HCT116 (cell line): ENCODE measurements at regions not wholly inside any gene's neighbourhood (a gene's known extent, or its start where the extent isn't known, plus 50 kb on each side); places are given as distances from the start of the nearest gene placed in this dataset.

Source experiments
- ATAC-seq: fragments of 200-7000 bp; cut with Tn5 transposase; 2 replicates; pipeline ENCODE4 v1.9.1; 2020; ENCODE audit warnings: mild to moderate bottlenecking, moderate library complexity
- BruUV-seq: library from RNA; stranded (reverse); fragments of 400-500 nt; replicated peaks from 2 replicates; lab custom pipeline; 2021; lab: Mats Ljungman, UMichigan
- CTCF ChIA-PET: fragments of 300-600 bp; sonication (Branson Sonifier 250); formaldehyde crosslinking; loops from one replicate; lab custom pipeline; 2021; ENCODE audit warnings: antibody characterized with exemption; lab: Charles Lee
- POLR2A ChIA-PET: fragments of 300-600, 350-600 bp; sonication (Branson Sonifier 250); formaldehyde crosslinking; loops from one replicate; lab custom pipeline; 2021; ENCODE audit warnings: antibody characterized with exemption; lab: Charles Lee
- RAD21 ChIA-PET, 2 experiments: fragments of 300-600 bp; sonication (Branson Sonifier 250); formaldehyde crosslinking; loops; one replicate each; lab custom pipeline; 2023; ENCODE audit warnings: low total read pairs in 2 of 2; ENCODE audit not compliant: uncharacterized antibody in 2 of 2, unreplicated experiment in 2 of 2, low non-redundant PET in 1 of 2; lab: Charles Lee
- DNase-seq: peaks from one replicate; pipeline ENCODE4 v3.0.0-alpha.2; 2010; ENCODE audit warnings: low read depth, low spot score
- H2AFZ ChIP-seq: fragments of 200-600 bp; shearing (Covaris generic), sonication (generic); 2 replicates; pipeline ENCODE4 v1.6.1; 2017; ENCODE audit warnings: low read depth, mixed run types, mixed read lengths, antibody characterized with exemption, low read length; ENCODE audit not compliant: poor library complexity, severe bottlenecking
- H3K27ac ChIP-seq: 2 replicates; pipeline ENCODE4 v1.5.1; 2012; ENCODE audit warnings: low read depth, low read length
- H3K27me3 ChIP-seq: fragments of 200-600 bp; sonication (generic); 2 replicates; pipeline ENCODE4 v1.6.1; 2016; ENCODE audit warnings: mixed run types, low read length, mixed read lengths; ENCODE audit not compliant: insufficient read depth
- H3K36me3 ChIP-seq, 2 experiments: fragments of 200-500 bp in 1 of 2; fragments of 200-600 bp in 1 of 2; sonication (Bioruptor generic) in 1 of 2; sonication (generic) in 1 of 2; 2 replicates each; pipeline versions ENCODE4 v1.5.1 to v1.6.1; 2014 to 2016; ENCODE audit warnings: low read length in 2 of 2, inconsistent platforms in 1 of 2, mixed read lengths in 1 of 2, mixed run types in 1 of 2; ENCODE audit not compliant: insufficient read depth in 2 of 2, control insufficient read depth in 1 of 2
- H3K4me1 ChIP-seq, 2 experiments: fragments of 200-600 bp in 1 of 2; sonication (generic) in 1 of 2; 2 replicates each; pipeline versions ENCODE4 v1.5.1 to v1.6.1; 2012 to 2017; ENCODE audit warnings: low read length in 2 of 2, inconsistent platforms in 1 of 2, mild to moderate bottlenecking in 1 of 2, mixed read lengths in 1 of 2, mixed run types in 1 of 2, moderate library complexity in 1 of 2; ENCODE audit not compliant: insufficient read depth in 2 of 2, control insufficient read depth in 1 of 2
- H3K4me2 ChIP-seq: fragments of 200-600 bp; sonication (generic); 2 replicates; pipeline ENCODE4 v1.6.1; 2017; ENCODE audit warnings: mixed run types, low read length, mixed read lengths
- H3K4me3 ChIP-seq, 2 experiments: fragments of 200-600 bp in 1 of 2; sonication (generic) in 1 of 2; replicated peaks in 1 of 2; 2 replicates each; pipeline ENCODE4 v1.5.1; 2011 to 2016; ENCODE audit warnings: low read length in 2 of 2, control low read depth in 1 of 2, low read depth in 1 of 2, mild to moderate bottlenecking in 1 of 2, mixed read lengths in 1 of 2, mixed run types in 1 of 2
- H3K79me2 ChIP-seq: fragments of 200-600 bp; sonication (generic); 2 replicates; pipeline ENCODE4 v1.6.1; 2017; ENCODE audit warnings: mild to moderate bottlenecking, mixed run types, low read length, moderate library complexity, mixed read lengths; ENCODE audit not compliant: insufficient read depth
- H3K9ac ChIP-seq: fragments of 200-600 bp; sonication (generic); 2 replicates; pipeline ENCODE4 v1.6.1; 2016; ENCODE audit warnings: low read length, mixed read lengths
- H3K9me2 ChIP-seq: fragments of 200-600 bp; sonication (generic), shearing (Covaris generic); 2 replicates; pipeline ENCODE4 v1.6.1; 2017; ENCODE audit warnings: mixed run types, mild to moderate bottlenecking, moderate library complexity; ENCODE audit not compliant: insufficient read depth
- H3K9me3 ChIP-seq, 2 experiments: fragments of 200-500 bp in 1 of 2; fragments of 200-600 bp in 1 of 2; sonication (Bioruptor generic) in 1 of 2; sonication (generic) in 1 of 2; 2 replicates each; pipeline ENCODE4 v1.6.1; 2014 to 2017; ENCODE audit warnings: low read length in 2 of 2, mixed read lengths in 2 of 2, inconsistent platforms in 1 of 2, low read depth in 1 of 2, mild to moderate bottlenecking in 1 of 2, mixed run types in 1 of 2, moderate library complexity in 1 of 2; ENCODE audit not compliant: control insufficient read depth in 1 of 2, insufficient read depth in 1 of 2
- H4K20me1 ChIP-seq: fragments of 200-600 bp; sonication (generic), shearing (Covaris generic); 2 replicates; pipeline ENCODE4 v1.6.1; 2017; ENCODE audit warnings: mixed run types, mild to moderate bottlenecking, moderate library complexity; ENCODE audit not compliant: insufficient read depth
- CBX3 ChIP-seq: IDR thresholded peaks from 2 replicates; pipeline ENCODE4 v1.6.1; 2012; ENCODE audit warnings: low read depth
- CEBPB ChIP-seq: IDR thresholded peaks from 2 replicates; pipeline ENCODE4 v1.6.1; 2012; ENCODE audit warnings: low read depth
- CTCF ChIP-seq, 3 experiments: fragments of 200-600 bp in 1 of 3; sonication (generic) in 1 of 3; IDR thresholded peaks in 2 of 3; conservative IDR thresholded peaks in 1 of 3; 2 replicates each; pipeline ENCODE4 v1.5.1; 2012 to 2017; ENCODE audit warnings: low read depth in 2 of 3, low read length in 2 of 3, antibody characterized with exemption in 1 of 3, borderline replicate concordance in 1 of 3, control low read depth in 1 of 3, mild to moderate bottlenecking in 1 of 3, mixed read lengths in 1 of 3, mixed run types in 1 of 3, moderate library complexity in 1 of 3; ENCODE audit not compliant: insufficient read depth in 1 of 3
- EGR1 ChIP-seq: IDR thresholded peaks from 2 replicates; pipeline ENCODE4 v1.6.1; 2012; ENCODE audit warnings: low read depth
- ELF1 ChIP-seq: IDR thresholded peaks from 2 replicates; pipeline ENCODE4 v1.6.1; 2012; ENCODE audit warnings: low read depth, borderline replicate concordance
- EZH2phosphoT487 ChIP-seq: fragments of 200-600 bp; IDR thresholded peaks from 2 replicates; pipeline ENCODE4 v1.6.1; 2018; ENCODE audit warnings: antibody characterized with exemption, borderline replicate concordance
- JUND ChIP-seq: IDR thresholded peaks from 2 replicates; pipeline ENCODE4 v1.6.1; 2012
- MAX ChIP-seq: IDR thresholded peaks from 2 replicates; pipeline ENCODE4 v1.6.1; 2012
- POLR2AphosphoS5 ChIP-seq: IDR thresholded peaks from 2 replicates; pipeline ENCODE4 v1.6.1; 2011; ENCODE audit warnings: mild to moderate bottlenecking, low read depth, low read length, moderate library complexity
- RAD21 ChIP-seq: IDR thresholded peaks from 2 replicates; pipeline ENCODE4 v1.6.1; 2012; ENCODE audit warnings: low read depth, mild to moderate bottlenecking
- SIN3A ChIP-seq: IDR thresholded peaks from 2 replicates; pipeline ENCODE4 v1.6.1; 2012; ENCODE audit warnings: low read depth
- SRF ChIP-seq: IDR thresholded peaks from 2 replicates; pipeline ENCODE4 v1.6.1; 2012; ENCODE audit warnings: low read depth
- TCF7L2 ChIP-seq: IDR thresholded peaks from 2 replicates; pipeline ENCODE4 v1.7.0; 2011; ENCODE audit warnings: borderline replicate concordance, inconsistent platforms; ENCODE audit not compliant: insufficient read depth, insufficient read length; ENCODE audit errors: extremely low read depth
- YY1 ChIP-seq: IDR thresholded peaks from 2 replicates; pipeline ENCODE4 v1.6.1; 2011; ENCODE audit warnings: low read length, low read depth, moderate library complexity, mild to moderate bottlenecking; ENCODE audit not compliant: insufficient replicate concordance; ENCODE audit errors: extremely low read depth
- ZBTB33 ChIP-seq: IDR thresholded peaks from 2 replicates; pipeline ENCODE4 v1.6.1; 2011; ENCODE audit warnings: mild to moderate bottlenecking, low read length, moderate library complexity; ENCODE audit not compliant: insufficient replicate concordance; ENCODE audit errors: extremely low read depth
- ZNF274 ChIP-seq: fragments of 200-500 bp; sonication (Bioruptor generic); IDR thresholded peaks from 2 replicates; pipeline ENCODE4 v1.6.1; 2014; ENCODE audit warnings: mild to moderate bottlenecking, low read depth, low read length, inconsistent platforms
- intact Hi-C: fragments of 100-400 bp; cut with micrococcal nuclease; formaldehyde crosslinking; loops from 2 replicates; pipeline ENCODE4 v1.10.0; 2022
- TF ChIP-seq, protein P1 (sequence below): IDR thresholded peaks from 2 replicates; pipeline ENCODE4 v1.6.1; 2012

GRCh38 chr9:80890124-80890523 lies 799.2 kb downstream of the TLE1 start:
- Histone ChIP-seq H3K79me2 (no peaks in the 10 kb centered on the region), H2AFZ (no peak overlapping the region), H3K27me3 (no peaks in the 10 kb centered on the region), H4K20me1 (no peaks in the 10 kb centered on the region), H3K4me2 (no peak overlapping the region), H3K36me3 (no peaks in the 10 kb centered on the region), H3K27ac (no peak overlapping the region), H3K9me3 (peaks cover 0 to 6% of the 10 kb centered on the region in 2 experiments; a peak in 2 of 4 replicates), H3K4me1 (no peaks in the 10 kb centered on the region), H3K4me3 (no peak overlapping the region)
- CTCF ChIA-PET = no interaction called here
- intact Hi-C loops = no loop called here
- RAD21 ChIA-PET = no interaction called here
- POLR2A ChIA-PET = no interaction called here
- ATAC-seq = no peak
- BruUV-seq = no TSS peak
- TF ChIP-seq ZNF274 (no peak), ZBTB33 (no peak), CBX3 (no peak), CEBPB (no peak), SRF (no peak), YY1 (no peak), EGR1 (no peak), CTCF (IDR thresholded peaks at IDR 0.05 in 2 of 3, conservative IDR thresholded peaks at IDR 0.05 in 1 of 3; ENCODE audit: borderline replicate concordance in 1 of 3, insufficient read depth in 1 of 3, low read depth in 2 of 3, low read length in 2 of 3) (no peak), JUND (no peak), POLR2AphosphoS5 (no peak), RAD21 (no peak), MAX (no peak), SIN3A (no peak), ELF1 (no peak), EZH2phosphoT487 (no peak), TCF7L2 (no peak)
- TF ChIP-seq, protein P1, sequence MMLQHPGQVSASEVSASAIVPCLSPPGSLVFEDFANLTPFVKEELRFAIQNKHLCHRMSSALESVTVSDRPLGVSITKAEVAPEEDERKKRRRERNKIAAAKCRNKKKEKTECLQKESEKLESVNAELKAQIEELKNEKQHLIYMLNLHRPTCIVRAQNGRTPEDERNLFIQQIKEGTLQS = no peak
- TF ChIP-seq, all 23 proteins: peak for 0
- H3K9ac ChIP-seq = no peak overlapping the region
- H3K9me2 ChIP-seq = no peaks in the 10 kb centered on the region
- no peak for DNase-seq
